ENCODE measurements at regions not wholly inside any gene's neighbourhood (a gene's known extent, or its start where the extent isn't known, plus 50 kb on each side); places are given as distances from the start of the nearest gene placed in this dataset.
A peak's percentile ranks its signal among the peaks of the same experiment; 100 is the strongest.

DNA sequence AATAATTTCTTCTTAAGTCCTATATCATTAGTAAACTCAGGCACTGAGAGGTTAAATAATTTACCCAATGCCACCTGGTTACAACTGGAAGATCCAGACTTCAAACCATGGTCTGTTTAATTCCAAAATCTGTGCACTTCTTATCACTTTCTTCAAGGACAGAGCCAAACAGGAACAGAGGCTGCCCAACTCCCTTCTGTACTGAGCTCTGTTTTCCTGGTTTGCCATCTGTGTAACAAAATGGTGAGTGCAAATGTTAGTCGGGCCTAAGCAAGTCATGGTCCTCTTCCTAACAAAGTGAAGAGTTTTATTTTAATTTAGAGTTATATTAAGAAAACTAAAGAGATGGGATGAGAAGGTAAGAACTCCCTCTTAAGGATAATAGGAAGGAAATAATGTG is 80.6 kb upstream of the CCL2 start:
- Histone ChIP-seq H3K27ac (no peak overlapping the region), H3K9me3 (no peaks in the 10 kb centered on the region), H3K4me3 (no peak overlapping the region), H3K36me3 (no peaks in the 10 kb centered on the region), H3K4me1 (peaks cover 0 to 5% (median 2%) of the 10 kb centered on the region in 4 donors), H3K27me3 (peaks cover 1% of the 10 kb centered on the region)
- TF ChIP-seq POLR2AphosphoS5 (IDR thresholded peaks at IDR 0.05) (no peak), EP300 (IDR thresholded peaks at IDR 0.05; ENCODE audit: low read depth) (no peak), POLR2A (IDR thresholded peaks at IDR 0.05) (no peak)
- TF ChIP-seq, protein P1, sequence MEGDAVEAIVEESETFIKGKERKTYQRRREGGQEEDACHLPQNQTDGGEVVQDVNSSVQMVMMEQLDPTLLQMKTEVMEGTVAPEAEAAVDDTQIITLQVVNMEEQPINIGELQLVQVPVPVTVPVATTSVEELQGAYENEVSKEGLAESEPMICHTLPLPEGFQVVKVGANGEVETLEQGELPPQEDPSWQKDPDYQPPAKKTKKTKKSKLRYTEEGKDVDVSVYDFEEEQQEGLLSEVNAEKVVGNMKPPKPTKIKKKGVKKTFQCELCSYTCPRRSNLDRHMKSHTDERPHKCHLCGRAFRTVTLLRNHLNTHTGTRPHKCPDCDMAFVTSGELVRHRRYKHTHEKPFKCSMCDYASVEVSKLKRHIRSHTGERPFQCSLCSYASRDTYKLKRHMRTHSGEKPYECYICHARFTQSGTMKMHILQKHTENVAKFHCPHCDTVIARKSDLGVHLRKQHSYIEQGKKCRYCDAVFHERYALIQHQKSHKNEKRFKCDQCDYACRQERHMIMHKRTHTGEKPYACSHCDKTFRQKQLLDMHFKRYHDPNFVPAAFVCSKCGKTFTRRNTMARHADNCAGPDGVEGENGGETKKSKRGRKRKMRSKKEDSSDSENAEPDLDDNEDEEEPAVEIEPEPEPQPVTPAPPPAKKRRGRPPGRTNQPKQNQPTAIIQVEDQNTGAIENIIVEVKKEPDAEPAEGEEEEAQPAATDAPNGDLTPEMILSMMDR (IDR thresholded peaks at IDR 0.05) = no peak
- in situ Hi-C loops (cut with MboI; ENCODE audit: low pct_ligation_motif_present in 1 of 4, low pct_unique_long_range_greater_than_20kb in 1 of 4, low sequenced_read_pairs in 3 of 4) (no loop called here), intact Hi-C loops (cut with DNase I; ENCODE audit: low total_unique reads) (no loop called here)
- WGBS, 2 donors (ENCODE audit: low coverage in 1 of 2) = 93 to 100% methylated on average over 1 of the region's 1 CpG
- no peak for DNase-seq

GRCh38 chr17:34176440-34176839 is 78.6 kb upstream of the CCL2 start:
- 78 to 86% methylated on average over 1 to 2 of the region's 2 CpGs for WGBS, 2 donors (ENCODE audit: low coverage in 1 of 2)
- intact Hi-C loops (cut with DNase I; ENCODE audit: low total_unique reads) = no loop called here

GRCh38 chr17:34177642-34178041 is 77.4 kb upstream of the CCL2 start:
- Histone ChIP-seq H3K4me1 (peaks cover 0 to 5% (median 2%) of the 10 kb centered on the region in 4 donors), H3K4me3 (no peak overlapping the region), H3K27me3 (peaks cover 3% of the 10 kb centered on the region), H3K27ac (peak overlapping the region in 2 of 4 donors; percentile 20 to 29), H3K36me3 (no peaks in the 10 kb centered on the region), H3K9me3 (no peaks in the 10 kb centered on the region)
- DNase-seq = no peak
- 0 to 6% methylated on average over 1 of the region's 1 CpG for WGBS, 2 donors (ENCODE audit: low coverage in 1 of 2)
- TF ChIP-seq POLR2A (IDR thresholded peaks at IDR 0.05) (no peak), EP300 (IDR thresholded peaks at IDR 0.05; ENCODE audit: low read depth) (no peak), POLR2AphosphoS5 (IDR thresholded peaks at IDR 0.05) (peak in 2 of 3 donors; percentile 29 to 44)
- TF ChIP-seq, protein P1 (IDR thresholded peaks at IDR 0.05) = no peak
- in situ Hi-C loops (cut with MboI; ENCODE audit: low pct_ligation_motif_present in 1 of 4, low pct_unique_long_range_greater_than_20kb in 1 of 4, low sequenced_read_pairs in 3 of 4) (loop anchor here in 1 of 4 donors (25.0 kb wide), 1 partner anchor 360 kb away; no protein-coding TSS in a partner anchor), intact Hi-C loops (cut with DNase I; ENCODE audit: low total_unique reads) (no loop called here)

More at GRCh38 chr17:34176440-34176839, 78.6 kb upstream of the CCL2 start:
- peaks cover 0 to 5% (median 2%) of the 10 kb centered on the region in 4 donors for H3K4me1 ChIP-seq
- no peak for DNase-seq
- in situ Hi-C loops (cut with MboI; ENCODE audit: low pct_ligation_motif_present in 1 of 4, low pct_unique_long_range_greater_than_20kb in 1 of 4, low sequenced_read_pairs in 3 of 4) = loop anchor here in 1 of 4 donors (25.0 kb wide), 1 partner anchor 361 kb away; no protein-coding TSS in a partner anchor
- no peak overlapping the region for H3K4me3 ChIP-seq
- no peaks in the 10 kb centered on the region for H3K9me3 ChIP-seq
- TF ChIP-seq, protein P1 (IDR thresholded peaks at IDR 0.05) = no peak
- TF ChIP-seq EP300 (IDR thresholded peaks at IDR 0.05; ENCODE audit: low read depth) (no peak), POLR2A (IDR thresholded peaks at IDR 0.05) (no peak), POLR2AphosphoS5 (IDR thresholded peaks at IDR 0.05) (no peak)
- H3K27ac ChIP-seq = no peak overlapping the region
- peaks cover 3% of the 10 kb centered on the region for H3K27me3 ChIP-seq
- no peaks in the 10 kb centered on the region for H3K36me3 ChIP-seq

GRCh38 chr17:34178092-34178491 is 77.0 kb upstream of the CCL2 start:
- Histone ChIP-seq H3K4me1 (peaks cover 0 to 5% (median 2%) of the 10 kb centered on the region in 4 donors), H3K27ac (no peak overlapping the region), H3K9me3 (no peaks in the 10 kb centered on the region), H3K27me3 (peaks cover 3% of the 10 kb centered on the region), H3K4me3 (no peak overlapping the region), H3K36me3 (no peaks in the 10 kb centered on the region)
- in situ Hi-C loops (cut with MboI; ENCODE audit: low pct_ligation_motif_present in 1 of 4, low pct_unique_long_range_greater_than_20kb in 1 of 4, low sequenced_read_pairs in 3 of 4) = loop anchor here in 1 of 4 donors (25.0 kb wide), 1 partner anchor 359 kb away; no protein-coding TSS in a partner anchor
- no peak for TF ChIP-seq POLR2AphosphoS5 (IDR thresholded peaks at IDR 0.05)
- TF ChIP-seq EP300 (IDR thresholded peaks at IDR 0.05; ENCODE audit: low read depth) = no peak
- TF ChIP-seq, protein P1 (IDR thresholded peaks at IDR 0.05) = no peak
- TF ChIP-seq POLR2A (IDR thresholded peaks at IDR 0.05) = no peak
- WGBS, 2 donors (ENCODE audit: low coverage in 1 of 2) = 70% methylated on average over 3 of the region's 3 CpGs; no CpG with 5 or more reads in 1 of the 2 donors
- no peak for DNase-seq
- intact Hi-C loops (cut with DNase I; ENCODE audit: low total_unique reads) = no loop called here

All from transverse colon (tissue), 4 donors.